CD4-positive, alpha-beta T cell treated with Interleukin-17A for 1 hour (primary cell): ENCODE measurements at regions not wholly inside any gene's neighbourhood (a gene's known extent, or its start where the extent isn't known, plus 50 kb on each side); places are given as distances from the start of the nearest gene placed in this dataset.
"Not testable (repeated sequence)": the region's sequence is repeated elsewhere in the genome, so short reads cannot be mapped to it uniquely, and the experiment has no call there.

Source experiments
- DNase-seq: peaks from one replicate; pipeline ENCODE4 v3.0.0-alpha.2; 2020

- no peak for DNase-seq
Measured at GRCh38 chr2:145799595-145800108, 1279.7 kb upstream of the ZEB2 start.

GRCh38 chr2:145798419-145798818 is 1278.5 kb upstream of the ZEB2 start:
- DNase-seq, result no peak

- no peak for DNase-seq
Measured at GRCh38 chr2:145797692-145798091, 1277.8 kb upstream of the ZEB2 start.

- no peak for DNase-seq
Measured at GRCh38 chr2:145792745-145793144, 1272.8 kb upstream of the ZEB2 start.

GRCh38 chr2:145789636-145790035 is 1269.7 kb upstream of the ZEB2 start:
- no peak for DNase-seq

- DNase-seq, result not testable (repeated sequence)
Measured at GRCh38 chr2:145787597-145788361, 1267.9 kb upstream of the ZEB2 start.

- DNase-seq, result not testable (repeated sequence)
Measured at GRCh38 chr2:145782607-145783006, 1262.7 kb upstream of the ZEB2 start.

- no peak for DNase-seq
Measured at GRCh38 chr2:145777914-145778313, 1258.0 kb upstream of the ZEB2 start.

- no peak for DNase-seq
Measured at GRCh38 chr2:145777297-145777696, 1257.4 kb upstream of the ZEB2 start.

- no peak for DNase-seq
Measured at GRCh38 chr2:145775591-145775990, 1255.7 kb upstream of the ZEB2 start.

- no peak for DNase-seq
Measured at GRCh38 chr2:145771525-145771924, 1251.6 kb upstream of the ZEB2 start.

GRCh38 chr2:145769011-145769716 is 1249.2 kb upstream of the ZEB2 start:
- DNase-seq, result no peak

GRCh38 chr2:145765874-145766273 is 1246.0 kb upstream of the ZEB2 start:
- no peak for DNase-seq

GRCh38 chr2:145764631-145765030 is 1244.7 kb upstream of the ZEB2 start:
- DNase-seq, result no peak

GRCh38 chr2:145760781-145761649 is 1241.1 kb upstream of the ZEB2 start:
- no peak for DNase-seq

- DNase-seq, result no peak
Measured at GRCh38 chr2:145759228-145759915, 1239.5 kb upstream of the ZEB2 start.

- DNase-seq, result no peak
Measured at GRCh38 chr2:145757503-145758246, 1237.8 kb upstream of the ZEB2 start.

- DNase-seq, result no peak
Measured at GRCh38 chr2:145755019-145755837, 1235.3 kb upstream of the ZEB2 start.

GRCh38 chr2:145753966-145754365 is 1234.0 kb upstream of the ZEB2 start:
- no peak for DNase-seq

- no peak for DNase-seq
Measured at GRCh38 chr2:145753041-145753608, 1233.2 kb upstream of the ZEB2 start.
